AG09309 (cell line): ENCODE measurements at regions not wholly inside any gene's neighbourhood (a gene's known extent, or its start where the extent isn't known, plus 50 kb on each side); places are given as distances from the start of the nearest gene placed in this dataset.

Source experiments
- DNase-seq: peaks from one replicate; pipeline ENCODE4 v3.0.0-alpha.2; 2010; ENCODE audit warnings: low read depth
- H3K4me3 ChIP-seq: 2 replicates; pipeline ENCODE4 v1.5.1; 2011; ENCODE audit warnings: mild to moderate bottlenecking, low read depth, low read length, moderate library complexity; ENCODE audit not compliant: control insufficient read depth
- TF ChIP-seq, protein P1 (sequence below): IDR thresholded peaks from 2 replicates; pipeline ENCODE4 v1.5.1; 2011; ENCODE audit warnings: mild to moderate bottlenecking, low read depth, low read length, inconsistent platforms; ENCODE audit not compliant: insufficient read depth, control insufficient read depth; ENCODE audit errors: missing control alignments

DNA sequence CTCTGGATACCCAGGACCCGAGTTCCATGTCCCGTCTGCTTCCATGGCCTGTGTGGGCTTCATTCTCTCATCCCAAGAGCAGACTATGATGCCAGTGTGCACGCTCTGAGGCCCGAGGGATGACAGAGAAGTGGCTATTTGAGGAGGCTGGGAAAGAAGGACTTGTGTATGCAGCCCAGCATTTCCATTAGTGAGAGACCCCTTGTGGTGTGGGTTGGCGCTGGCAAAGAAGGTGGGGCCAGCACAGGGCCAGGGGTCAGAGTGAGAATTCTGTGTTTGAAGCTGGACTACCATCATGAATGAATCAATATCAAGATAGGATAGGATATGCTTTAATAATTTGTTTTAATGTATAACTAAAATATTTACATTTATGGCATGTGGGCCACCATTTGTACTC lies 200.8 kb downstream of the HIPK3 start:
- TF ChIP-seq, protein P1, sequence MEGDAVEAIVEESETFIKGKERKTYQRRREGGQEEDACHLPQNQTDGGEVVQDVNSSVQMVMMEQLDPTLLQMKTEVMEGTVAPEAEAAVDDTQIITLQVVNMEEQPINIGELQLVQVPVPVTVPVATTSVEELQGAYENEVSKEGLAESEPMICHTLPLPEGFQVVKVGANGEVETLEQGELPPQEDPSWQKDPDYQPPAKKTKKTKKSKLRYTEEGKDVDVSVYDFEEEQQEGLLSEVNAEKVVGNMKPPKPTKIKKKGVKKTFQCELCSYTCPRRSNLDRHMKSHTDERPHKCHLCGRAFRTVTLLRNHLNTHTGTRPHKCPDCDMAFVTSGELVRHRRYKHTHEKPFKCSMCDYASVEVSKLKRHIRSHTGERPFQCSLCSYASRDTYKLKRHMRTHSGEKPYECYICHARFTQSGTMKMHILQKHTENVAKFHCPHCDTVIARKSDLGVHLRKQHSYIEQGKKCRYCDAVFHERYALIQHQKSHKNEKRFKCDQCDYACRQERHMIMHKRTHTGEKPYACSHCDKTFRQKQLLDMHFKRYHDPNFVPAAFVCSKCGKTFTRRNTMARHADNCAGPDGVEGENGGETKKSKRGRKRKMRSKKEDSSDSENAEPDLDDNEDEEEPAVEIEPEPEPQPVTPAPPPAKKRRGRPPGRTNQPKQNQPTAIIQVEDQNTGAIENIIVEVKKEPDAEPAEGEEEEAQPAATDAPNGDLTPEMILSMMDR: no peak
- H3K4me3 ChIP-seq: no peak overlapping the region
- DNase-seq: no peak

DNA sequence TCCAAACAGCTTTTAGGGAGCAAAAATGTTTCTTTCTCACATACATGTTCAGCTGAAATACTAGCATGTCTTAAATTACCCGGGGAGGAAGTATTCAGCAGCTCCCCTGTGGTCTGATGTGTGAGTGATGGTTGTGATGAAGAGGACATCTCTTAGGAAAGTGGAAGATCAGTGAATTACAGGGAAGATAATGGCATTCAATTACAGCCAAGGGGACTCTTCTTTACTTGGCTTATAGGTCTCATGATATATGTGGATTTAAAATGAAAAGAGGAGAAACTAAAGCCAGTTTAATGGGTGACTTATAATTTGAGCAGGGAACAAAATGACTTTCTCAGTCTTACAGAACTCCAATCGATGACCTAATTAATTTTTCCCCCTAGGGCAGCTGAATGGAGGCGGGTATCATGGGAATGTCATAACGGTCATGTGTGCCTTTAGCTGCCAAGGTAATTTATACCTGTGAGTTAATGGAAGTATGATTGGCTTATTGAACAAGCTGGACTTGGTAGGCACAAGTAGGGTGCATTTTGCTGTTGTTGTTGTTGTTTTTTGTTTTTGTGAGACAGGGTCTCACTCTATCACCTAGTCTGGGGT lies 198.8 kb downstream of the HIPK3 start:
- H3K4me3 ChIP-seq: no peak overlapping the region
- no peak for DNase-seq
- TF ChIP-seq, protein P1: no peak

DNA sequence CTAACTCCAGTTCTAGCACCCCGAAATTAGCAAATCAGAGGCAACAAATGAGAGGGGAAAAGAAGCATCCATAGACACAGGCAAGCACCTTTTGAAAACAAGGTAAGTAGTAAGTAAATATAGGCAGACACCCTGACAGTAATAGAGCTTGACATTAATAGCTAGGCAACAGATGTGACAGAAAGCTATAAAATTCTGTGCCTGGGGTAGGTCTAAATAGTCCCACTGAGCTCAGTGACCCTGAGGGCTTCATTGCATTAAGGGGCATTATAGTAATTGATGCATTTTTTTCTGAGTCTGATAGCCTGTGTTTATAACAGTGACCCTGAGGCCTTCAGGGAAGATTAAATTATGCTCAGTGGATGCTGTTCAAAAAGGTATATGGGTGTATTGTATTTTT lies 197.1 kb downstream of the HIPK3 start:
- DNase-seq: no peak
- TF ChIP-seq, protein P1: no peak
- H3K4me3 ChIP-seq: no peak overlapping the region

DNA sequence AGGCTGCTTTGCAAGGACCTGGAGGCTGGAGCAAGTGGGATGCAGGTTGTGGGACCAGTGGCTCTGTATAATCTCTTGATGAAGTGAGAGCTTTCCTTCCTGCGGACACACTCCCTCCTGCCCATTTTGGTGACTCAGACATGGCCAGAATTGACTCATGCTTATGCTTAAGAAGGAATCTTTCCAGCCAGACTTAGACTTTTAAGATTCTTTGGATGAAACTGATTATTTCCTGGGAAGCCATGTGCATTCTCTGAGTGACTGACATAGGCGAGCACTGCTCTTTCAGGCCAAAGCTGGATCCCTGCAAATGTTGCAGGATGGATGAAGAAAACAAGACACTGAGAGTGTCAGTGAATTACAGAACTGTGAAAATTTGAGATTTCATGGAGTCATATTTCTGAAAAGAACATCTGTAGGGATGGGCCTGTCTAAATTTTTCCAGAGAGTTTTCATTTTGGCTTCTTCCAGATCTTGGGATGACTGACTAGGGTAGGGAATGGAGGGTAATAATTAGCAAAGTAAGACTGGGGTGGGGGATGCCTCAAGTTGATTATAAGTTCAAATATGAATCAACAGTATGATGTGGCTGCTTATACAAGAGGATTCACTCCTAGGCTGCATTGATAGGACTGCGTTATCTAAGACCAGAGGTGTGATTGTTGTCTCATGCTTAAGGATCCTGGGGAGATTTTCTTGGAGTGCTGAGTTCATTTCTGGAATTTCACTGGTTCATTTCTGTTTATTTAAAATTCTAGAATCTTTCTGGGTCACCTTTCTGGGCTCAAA lies 195.8 kb downstream of the HIPK3 start:
- H3K4me3 ChIP-seq: no peak overlapping the region
- peak; percentile 67 for DNase-seq
- TF ChIP-seq, protein P1: no peak

DNA sequence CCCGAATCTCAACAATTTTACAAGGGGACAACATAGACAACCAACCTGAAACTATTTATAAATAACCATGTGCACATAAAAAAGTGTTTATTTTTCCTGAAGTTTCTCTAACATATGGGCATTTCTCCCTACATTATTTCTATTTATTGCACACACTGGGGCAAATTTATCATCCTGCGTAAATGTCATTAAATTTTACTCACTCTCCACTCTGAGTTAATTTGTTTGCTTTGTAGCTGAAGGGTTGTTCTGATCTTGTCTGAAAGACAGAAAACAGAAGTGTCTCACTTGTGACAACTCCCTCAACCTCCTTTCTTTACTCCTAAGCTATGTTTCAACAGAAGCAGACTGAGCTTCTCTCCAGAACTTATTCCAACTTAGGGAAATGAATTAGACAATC lies 194.2 kb downstream of the HIPK3 start:
- no peak for DNase-seq
- TF ChIP-seq, protein P1: no peak
- no peak overlapping the region for H3K4me3 ChIP-seq

DNA sequence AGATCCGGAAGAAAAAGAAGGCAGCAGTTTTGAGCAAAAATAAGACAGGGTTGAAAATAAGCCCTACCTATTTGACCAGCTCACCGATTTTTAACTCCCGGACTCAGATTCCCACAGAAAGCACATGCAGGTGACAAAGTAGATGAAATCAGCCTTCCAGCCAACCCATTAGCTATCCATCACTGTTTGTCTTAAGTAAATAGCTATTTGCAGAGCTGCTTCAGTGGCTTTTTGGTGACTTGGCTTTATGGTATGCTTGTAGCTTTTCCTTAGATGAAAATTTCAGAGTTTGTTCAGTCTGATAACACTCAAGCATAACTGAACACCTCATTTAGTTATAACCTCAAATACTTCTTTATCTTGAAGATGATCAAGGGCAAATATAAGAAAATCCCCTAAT lies 192.6 kb downstream of the HIPK3 start:
- no peak overlapping the region for H3K4me3 ChIP-seq
- no peak for DNase-seq
- TF ChIP-seq, protein P1: no peak
